HL-60/S4 (cell line): ENCODE measurements at regions not wholly inside any gene's neighbourhood (a gene's known extent, or its start where the extent isn't known, plus 50 kb on each side); places are given as distances from the start of the nearest gene placed in this dataset.
"Not testable (repeated sequence)": the region's sequence is repeated elsewhere in the genome, so short reads cannot be mapped to it uniquely, and the experiment has no call there.

ENCODE experiments used
- in situ Hi-C: fragments of 300-500 bp; cut with MboI; formaldehyde crosslinking; loops from 2 replicates; pipeline ENCODE4 v1.14.3; 2022; ENCODE audit warnings: low sequenced_read_pairs

DNA sequence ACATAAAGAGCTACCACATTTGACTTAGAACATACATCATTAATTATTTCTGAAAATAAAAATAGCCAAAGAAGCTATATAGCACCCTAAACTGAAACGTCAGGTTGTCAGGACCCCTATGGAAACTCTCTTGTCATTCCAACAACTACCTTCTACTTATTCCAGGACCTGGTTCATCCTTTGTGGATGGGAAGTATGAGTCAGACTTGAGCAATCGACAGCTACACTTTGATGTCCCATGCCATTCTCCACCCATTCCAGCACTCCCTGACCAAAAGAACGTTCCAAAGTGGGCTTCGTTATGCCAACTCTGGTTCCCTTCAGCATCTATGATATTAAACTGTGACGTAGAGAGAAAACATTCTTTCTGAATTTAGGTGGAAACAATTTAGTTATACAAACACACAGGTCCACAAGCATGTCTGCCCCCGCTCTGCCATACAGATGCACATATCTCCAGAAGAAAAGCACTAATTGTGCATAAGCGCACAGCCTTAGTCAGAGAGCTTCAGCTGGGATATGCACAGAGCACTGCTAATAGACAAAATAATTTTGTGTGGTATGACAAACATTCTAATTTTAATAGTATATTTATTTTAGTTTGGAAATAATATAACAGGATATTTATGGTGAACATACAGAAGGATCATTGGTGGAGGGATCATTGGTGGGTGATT is 723.1 kb upstream of the B3GALT2 start:
- in situ Hi-C loops, result no loop called here

DNA sequence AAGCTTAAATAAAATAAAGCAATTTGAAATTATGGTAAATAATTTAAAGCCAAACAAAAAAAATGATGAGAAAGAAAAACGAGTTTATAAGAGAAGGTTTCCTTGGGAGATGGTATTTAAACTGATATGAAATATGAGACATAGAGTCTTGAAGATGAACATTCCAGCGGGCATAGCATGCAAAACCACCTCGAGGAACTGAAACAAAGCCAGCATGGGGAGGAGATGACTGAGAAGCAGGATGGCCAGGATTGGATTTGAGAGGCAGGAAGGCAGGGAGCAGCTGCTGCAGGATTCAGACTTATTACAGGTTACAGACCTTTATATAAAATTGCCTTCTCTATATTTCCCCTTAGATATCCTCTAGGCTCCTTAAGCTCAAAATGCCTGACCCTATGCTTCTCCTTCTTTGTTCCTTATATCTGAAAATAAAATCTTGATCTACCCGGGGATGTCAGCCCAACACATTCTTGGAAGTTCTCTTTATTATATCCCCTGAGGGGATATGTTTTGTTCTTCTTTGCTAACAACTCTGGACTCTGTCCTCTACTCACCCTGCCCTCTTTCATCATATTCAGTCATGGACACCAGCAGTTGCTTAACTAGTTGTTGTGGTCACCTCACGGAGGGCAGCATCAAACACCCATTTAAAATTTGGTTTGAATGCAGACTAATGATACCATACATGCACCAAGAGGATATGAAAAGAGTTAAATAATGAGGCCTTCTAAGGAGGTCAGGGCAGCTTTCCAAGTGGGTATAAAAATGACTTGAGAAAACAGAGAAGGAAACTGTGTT is 719.1 kb upstream of the B3GALT2 start:
- in situ Hi-C loops, result no loop called here

DNA sequence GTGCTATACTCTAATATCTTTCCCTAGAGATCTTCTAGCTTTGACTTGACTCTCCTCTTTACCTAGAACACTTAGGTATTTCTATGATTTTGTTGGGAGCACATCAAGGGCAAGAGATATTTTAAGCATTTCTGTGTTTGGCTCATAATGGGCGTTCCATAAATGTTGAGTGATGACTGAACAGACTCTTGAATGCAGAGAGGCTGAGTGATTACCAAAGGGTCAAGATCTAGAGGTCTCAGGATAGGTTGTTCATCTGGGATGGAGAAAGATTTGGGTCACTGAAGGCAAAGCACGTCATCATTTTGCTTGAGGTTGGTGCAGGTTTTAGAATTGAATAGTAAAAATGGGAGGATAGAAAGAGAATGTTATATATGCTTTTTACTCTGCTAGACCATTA is 705.4 kb upstream of the B3GALT2 start:
- in situ Hi-C loops, result no loop called here

DNA sequence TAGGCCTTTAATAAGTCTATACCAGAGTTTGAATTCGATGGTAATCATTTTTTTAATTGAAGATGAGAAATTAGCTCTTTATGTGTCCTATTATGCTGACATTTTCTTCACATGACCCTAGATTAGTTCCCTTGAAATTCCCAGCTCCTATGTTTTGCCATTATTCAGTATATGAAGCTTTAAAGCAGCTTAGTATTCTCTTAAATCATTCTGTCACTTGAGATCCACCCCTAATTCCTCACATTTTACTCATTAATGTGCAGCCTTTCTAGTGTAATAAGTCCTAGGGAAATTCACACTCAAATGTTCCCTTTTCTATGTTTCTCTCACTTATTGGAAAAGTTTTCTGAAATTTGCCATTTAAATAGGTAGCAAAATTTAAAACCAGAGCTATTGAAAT is 704.5 kb upstream of the B3GALT2 start:
- in situ Hi-C loops, result no loop called here

DNA sequence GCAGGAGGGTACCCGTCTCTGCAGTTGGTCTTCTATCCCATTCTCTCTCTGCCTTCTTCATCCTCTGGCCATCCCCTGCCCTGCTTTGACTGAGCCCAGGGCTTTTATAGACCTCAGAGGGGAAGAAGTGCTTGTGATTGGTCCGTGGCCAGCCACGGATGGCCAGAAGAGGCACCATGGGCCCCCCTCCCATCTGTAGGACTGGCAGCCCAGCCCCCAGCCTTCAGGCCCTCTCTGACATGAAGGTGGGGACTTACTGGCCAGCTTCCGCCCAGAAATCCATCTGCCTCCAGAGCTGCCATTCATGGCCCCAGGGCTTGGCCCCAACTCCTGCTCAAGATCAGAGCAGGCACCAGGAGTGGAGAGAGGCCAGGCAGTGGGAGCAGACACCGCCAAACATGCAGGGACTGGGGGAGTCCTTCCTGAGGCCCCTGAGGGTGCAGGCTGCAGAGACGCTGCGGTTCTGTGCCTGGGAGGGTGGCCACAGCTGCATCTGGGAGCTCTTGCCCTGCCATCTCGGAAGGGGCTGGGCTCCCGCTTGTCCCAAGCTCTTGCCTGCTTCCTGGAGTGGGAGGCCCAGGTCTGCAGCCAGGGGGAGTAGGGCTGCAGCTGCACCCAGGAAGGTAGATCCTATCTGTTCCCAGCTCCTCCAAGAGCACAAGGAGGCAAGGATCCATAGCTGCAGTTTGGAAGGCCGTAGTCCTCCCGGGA is 698.6 kb upstream of the B3GALT2 start:
- in situ Hi-C loops, result no loop called here

DNA sequence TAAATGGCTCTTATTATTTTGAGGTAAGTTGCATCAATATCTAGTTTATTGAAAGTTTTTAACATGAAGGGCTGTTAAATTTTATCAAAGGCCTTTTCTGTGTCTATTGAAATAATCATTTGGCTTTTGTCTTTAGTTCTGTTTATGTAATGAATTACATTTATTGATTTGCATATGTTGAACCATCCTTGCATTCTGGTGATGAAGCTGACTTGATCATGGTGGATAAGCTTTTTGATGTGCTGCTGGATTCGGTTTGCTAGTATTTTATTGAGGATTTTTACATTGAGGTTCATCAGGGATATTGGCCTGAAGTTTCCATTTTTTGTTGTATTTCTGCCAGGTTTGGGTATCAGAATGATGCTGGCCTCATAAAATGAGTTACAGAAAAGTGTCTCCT is 691.5 kb upstream of the B3GALT2 start:
- in situ Hi-C loops, result not testable (repeated sequence)

DNA sequence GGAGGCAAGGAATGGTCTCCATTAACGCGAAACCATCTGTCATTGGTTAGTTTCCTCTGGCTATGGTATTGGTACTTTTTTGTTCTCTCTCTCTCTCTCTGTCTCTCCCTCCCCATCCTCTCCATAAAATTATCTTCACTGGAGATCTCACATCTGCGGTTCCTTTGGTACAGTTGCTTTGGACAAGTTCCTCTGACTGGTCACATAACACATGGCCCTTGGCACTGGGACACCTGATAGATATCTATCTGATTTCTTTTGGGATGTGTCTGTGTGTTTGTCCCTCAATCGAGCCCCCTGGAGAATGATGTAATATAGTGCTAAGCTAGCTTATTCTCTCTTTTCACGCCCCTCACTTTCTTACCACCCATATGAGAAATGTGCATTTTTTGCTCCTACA is 682.0 kb upstream of the B3GALT2 start:
- in situ Hi-C loops, result no loop called here

DNA sequence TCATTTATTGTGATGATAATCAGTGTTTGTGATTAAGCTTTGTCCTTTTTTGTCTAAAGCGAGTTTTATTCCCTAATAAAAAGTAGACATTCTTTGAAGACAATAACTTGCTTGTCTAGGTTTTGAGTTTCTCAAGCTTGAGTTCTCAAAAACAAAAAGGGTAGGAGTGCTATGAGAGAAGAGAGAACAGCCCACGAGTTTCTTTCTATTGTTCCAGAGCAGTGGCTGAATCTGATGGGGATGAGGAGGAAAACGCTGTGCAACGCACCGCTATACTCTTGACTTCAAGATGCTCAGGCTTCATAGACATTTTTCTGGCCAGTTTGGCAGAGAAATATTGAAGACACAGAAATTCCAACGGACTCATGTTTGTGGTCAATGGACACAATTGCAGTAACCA is 669.8 kb upstream of the B3GALT2 start:
- in situ Hi-C loops, result no loop called here

DNA sequence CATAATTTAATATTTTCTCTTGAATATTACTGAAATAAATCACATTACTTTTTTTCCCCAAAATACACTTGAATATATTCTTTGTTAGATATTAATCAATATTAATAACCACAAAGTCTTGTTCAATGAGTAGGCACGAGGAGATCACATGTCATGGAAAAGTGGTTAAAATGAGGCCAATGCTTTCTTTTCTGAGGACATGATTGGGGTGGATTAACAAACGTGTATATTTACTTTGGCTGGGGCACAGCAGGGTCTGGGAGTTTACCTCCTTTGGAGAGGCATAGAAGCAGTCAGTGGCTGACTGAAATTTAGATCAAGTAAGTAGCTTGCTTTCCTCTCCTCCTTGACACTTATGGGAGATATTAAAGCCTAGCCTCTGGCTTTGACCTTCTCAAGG is 664.3 kb upstream of the B3GALT2 start:
- in situ Hi-C loops, result no loop called here

DNA sequence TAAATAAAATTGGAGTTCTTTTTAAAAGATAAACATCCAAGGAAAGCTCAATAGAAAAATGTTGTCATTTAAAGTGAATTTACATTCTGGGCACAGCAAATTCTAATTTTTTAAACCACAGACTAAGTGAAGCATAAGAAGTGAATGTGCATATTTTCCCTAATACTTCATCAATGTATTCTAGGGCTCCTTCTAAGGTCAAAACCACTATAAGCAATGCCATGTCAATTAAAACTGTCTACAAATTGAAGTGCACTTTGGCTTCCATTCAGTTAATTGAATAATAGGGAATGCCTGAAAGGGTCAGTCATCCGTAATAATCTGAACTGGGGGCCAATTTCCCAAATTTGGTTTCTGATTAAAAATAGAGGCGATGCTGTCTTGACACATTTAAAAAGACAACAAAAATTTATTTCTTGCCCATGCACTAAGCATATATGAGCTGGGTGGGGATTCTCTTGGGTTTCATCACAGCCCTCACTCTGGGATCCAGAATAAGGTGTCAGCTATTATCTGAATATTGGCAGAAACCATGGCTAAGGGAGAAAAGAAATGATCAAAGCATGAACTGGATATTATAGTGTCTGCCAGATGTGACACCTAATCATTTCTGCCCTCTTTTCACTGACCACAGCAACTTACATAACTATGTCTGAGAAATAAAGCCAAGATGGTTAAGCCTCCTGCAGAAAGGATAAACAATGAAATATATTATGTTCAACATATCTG is 660.6 kb upstream of the B3GALT2 start:
- in situ Hi-C loops, result no loop called here

DNA sequence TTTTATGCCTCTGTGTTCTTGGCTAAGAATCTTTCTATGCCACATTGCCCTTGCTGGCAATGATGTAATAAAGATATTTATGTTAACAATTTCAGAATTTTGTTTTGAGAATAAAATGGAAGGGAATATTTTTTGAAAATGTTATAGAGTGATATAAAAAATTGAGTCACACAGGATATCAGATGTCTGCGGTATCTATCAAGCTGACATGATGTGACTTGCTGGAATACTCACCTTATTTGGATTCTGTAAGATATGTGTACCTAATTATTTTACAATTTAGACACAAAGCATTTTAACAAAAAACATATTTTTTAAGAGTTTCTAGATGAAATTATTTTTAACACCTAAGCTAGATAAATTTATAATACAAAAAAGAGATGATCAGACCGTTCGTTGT is 660.0 kb upstream of the B3GALT2 start:
- in situ Hi-C loops, result no loop called here

DNA sequence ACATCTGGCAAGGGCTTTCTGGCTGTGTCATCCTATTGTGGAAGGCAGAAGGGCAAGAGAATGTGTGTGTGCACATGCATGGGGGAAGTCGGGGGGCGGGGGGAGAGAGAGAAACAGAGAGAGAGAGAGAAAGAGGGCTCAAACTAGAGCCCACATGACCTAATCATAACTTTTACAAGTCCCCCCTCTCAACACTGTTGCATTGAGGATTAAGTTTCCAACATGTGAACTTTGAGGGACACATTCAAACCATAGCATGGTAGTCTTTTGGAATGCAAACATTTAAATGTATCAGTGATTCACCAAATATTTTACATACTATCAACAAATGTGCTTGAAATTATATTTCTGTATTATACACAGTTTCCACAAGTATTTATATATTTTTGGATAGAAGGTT is 655.4 kb upstream of the B3GALT2 start:
- in situ Hi-C loops, result no loop called here

DNA sequence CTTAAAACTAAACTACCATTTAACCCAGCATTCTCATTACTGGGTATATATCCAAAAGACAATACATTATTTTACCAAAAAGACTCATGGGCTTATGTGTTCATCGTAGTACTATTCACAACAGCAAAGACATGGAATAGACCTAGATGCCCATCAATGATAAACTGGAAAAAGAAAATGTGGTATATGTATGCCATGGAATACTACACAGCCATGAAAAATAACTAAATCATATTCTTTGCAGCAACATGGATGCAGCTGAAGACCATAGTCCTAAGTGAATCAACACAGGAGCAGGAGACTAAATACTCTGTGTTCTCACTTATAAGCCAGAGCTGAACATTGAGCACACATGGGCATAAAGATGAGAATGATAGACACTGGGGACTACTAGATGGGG is 645.1 kb upstream of the B3GALT2 start:
- in situ Hi-C loops, result no loop called here

DNA sequence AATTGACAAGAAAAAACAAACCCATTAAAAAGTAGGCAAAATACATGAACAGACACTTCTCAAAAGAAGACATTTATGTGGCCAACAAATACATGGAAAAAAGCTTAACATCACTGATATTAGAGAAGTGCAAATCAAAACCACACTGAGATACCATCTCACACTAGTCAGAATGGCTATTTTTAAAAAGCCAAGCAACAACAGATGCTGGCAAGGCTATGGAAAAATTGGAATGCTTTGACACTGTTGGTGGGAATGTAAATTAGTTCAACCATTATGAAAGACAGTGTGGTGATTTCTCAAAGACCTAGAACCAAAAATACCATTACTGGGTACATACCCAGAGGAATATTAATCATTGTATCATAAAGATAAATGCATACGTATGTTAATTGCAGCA is 641.1 kb upstream of the B3GALT2 start:
- in situ Hi-C loops, result no loop called here

DNA sequence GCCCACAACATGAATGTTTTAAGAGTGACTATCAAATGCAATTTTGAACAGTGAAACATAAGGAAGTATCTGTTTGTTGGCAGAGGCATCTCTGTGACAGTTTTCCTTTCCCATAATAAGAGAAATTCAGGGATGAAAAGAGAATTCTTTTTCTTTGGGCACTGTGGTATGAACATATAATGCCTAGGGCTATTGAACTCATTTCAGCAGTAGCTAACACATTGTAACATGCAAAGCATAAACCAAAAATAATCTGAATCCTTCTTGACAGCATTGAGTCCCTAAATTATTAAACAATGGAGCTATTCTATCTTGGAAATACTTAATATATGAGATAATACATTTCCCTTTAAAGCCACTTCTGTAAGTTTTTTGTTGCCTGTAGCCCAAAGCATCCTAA is 633.0 kb upstream of the B3GALT2 start:
- in situ Hi-C loops, result no loop called here

DNA sequence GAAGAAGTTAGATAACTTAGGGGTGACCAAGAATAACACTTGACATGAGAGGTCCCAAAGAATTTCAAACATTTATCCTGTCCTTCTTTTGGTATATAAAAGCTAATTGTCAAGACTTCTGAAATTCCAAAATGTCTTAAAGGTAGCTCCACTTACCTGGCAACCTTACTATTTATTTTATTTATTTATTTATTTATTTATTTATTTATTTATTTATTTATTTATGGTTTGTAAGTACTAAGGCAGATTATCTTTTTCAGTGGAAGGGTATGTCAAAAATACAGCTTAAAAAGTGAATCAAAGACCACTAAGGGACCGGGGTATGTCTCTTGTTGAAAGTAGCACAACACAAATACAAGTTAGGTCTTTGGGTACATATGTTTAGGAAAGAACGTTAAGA is 620.8 kb upstream of the B3GALT2 start:
- in situ Hi-C loops, result no loop called here

DNA sequence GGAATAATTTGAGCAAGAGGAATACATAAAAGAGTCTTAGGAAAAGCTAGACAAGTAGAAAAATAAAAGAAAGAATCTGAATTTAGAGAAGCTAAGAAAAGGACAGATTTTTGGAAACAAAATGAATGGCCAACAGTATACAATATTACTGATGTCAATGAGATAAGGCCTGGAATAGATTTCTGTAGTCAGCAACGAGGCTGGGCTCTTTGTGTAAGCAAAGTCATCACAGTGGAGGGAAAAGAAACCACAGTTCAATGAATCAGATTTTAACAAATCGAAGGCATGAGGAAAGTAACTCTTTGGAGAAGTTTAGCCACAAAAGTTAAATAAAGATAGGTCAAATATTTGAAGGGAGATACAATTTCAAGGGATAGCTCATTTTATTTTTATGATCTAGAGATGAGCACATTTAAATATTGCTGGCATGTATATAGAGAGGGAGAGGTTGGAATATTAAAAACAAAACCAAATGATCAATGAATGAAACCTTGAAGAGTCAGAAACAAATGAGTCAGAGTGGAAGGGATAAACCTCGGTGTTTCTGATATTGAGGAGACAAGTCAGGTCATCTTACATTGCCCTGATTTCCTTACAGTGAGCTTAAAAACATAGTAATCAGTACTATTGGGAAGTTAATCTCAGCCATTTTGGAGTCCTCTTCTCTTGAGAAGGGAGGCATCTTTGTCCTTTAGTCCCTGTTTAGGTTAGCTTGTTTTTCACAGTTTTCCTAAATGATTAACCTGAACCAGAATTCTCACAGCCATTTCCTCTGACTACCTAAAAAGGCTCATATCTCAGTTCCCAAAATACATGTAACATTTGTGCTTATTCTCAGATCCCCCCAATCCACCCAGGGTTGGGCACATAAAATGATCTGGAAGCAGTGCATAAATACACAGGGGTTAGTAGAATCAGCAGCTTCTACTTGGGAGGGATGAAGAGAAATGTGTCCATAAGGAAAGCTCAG is 620.0 kb upstream of the B3GALT2 start:
- in situ Hi-C loops, result no loop called here

DNA sequence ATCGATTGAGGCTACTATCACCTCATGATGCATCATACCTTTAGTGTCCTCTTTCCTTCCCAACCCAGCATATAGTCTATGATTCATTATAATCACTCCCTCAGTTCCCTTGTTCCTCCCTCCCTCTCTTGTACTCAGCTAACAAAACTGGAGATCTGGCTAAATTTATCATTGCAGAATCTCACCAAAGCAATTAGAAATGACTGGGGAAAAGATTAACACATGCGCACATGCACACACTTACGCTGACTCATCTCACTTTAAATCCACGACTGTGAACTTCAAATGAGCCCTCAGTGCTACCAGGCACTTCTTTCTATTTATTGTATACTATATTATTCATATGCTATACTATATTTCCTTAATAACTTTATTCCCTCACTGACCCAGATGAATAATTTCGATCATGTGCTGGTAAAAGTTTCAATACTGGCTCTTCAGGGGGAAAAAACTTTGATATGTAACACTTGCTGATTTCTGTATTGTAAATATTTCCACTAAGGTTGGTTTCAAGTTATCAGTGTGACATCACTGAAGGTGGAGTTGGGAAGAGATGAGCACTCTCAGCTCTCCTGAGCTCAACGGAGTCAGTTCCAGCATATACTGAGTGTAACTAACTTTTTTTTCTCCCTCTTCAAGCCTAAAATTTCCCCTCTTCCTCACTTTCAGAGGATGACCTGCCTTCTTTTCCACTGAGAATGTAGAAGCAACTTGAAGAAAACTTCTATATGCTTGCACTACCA is 613.7 kb upstream of the B3GALT2 start:
- in situ Hi-C loops, result no loop called here

DNA sequence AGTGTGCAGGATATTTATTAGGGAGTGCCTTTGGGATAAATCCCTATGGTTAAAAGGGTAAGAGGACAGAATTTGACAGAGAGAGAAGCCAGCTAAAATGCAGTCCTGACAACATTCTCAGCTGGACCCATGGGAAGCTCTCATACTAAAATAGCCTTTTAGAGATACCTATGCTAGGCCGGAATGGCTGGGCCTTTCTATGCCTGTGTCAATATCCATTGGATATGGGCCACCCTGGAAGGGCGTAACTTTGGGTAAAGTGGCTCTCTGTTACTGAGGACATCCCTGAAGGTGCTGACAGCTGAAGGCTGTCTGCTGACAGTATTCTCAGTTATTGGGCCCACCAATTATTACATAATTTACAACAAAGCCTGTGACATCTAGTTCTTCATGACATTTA is 613.0 kb upstream of the B3GALT2 start:
- in situ Hi-C loops, result no loop called here

DNA sequence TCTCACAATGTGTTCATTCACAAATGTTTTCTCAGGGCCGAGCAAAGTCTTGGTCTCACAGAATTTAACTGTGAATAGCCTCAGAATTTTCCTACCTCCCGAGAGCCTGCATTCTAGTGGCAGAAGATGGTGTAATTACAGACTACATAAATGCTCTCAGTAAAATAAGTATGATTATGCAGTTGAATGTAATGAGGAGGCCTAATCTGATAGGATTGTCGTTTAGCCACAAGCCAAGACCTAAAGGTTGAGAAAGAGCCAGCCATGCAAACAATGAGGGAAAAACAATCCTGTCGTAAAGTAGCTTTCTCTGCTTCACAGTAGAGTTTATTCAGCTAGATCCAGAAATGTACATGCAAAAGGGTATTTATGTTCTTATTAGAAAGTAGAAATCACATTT is 607.8 kb upstream of the B3GALT2 start:
- in situ Hi-C loops, result no loop called here
